WI38 (cell line): ENCODE measurements at regions not wholly inside any gene's neighbourhood (a gene's known extent, or its start where the extent isn't known, plus 50 kb on each side); places are given as distances from the start of the nearest gene placed in this dataset.
A peak's percentile ranks its signal among the peaks of the same experiment; 100 is the strongest.

Source experiments
- H3K4me3 ChIP-seq: 2 replicates; pipeline ENCODE4 v1.5.1; 2011; ENCODE audit warnings: low read depth, mild to moderate bottlenecking, control low read depth, low read length
- TF ChIP-seq, protein P1 (sequence below): IDR thresholded peaks from 2 replicates; pipeline ENCODE4 v1.5.1; 2012; ENCODE audit warnings: low read depth, mild to moderate bottlenecking, control low read depth, low read length

DNA sequence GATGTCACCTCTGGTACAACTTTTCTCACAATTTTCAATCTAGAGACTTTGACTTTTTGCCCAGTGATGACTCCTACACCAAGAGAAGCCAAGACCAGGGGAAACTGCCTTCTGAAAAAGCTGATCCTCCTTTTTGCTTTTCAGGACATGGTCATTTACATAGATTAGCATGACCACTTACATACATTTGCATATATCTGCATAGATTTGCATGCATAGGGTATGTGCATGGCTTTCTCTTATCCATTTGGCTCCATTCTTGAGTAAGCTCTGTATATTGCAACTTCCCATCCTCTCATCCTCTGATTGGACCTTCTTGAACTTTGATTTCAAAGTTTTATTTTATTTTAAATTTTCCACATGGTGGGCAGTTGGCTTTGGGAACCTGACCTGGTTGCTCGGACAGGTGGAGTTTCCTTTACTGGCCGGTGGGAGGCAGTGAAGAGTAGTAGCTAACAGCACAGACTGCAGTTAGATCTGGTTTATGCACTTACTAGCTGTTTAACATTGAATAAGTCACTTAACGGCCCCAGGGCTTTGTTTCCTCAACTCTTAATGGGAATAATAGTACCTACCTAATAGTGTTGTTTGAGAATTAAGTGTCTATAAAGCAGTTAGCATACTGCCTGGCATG lies 92.9 kb downstream of the GPR139 start:
- TF ChIP-seq, protein P1, sequence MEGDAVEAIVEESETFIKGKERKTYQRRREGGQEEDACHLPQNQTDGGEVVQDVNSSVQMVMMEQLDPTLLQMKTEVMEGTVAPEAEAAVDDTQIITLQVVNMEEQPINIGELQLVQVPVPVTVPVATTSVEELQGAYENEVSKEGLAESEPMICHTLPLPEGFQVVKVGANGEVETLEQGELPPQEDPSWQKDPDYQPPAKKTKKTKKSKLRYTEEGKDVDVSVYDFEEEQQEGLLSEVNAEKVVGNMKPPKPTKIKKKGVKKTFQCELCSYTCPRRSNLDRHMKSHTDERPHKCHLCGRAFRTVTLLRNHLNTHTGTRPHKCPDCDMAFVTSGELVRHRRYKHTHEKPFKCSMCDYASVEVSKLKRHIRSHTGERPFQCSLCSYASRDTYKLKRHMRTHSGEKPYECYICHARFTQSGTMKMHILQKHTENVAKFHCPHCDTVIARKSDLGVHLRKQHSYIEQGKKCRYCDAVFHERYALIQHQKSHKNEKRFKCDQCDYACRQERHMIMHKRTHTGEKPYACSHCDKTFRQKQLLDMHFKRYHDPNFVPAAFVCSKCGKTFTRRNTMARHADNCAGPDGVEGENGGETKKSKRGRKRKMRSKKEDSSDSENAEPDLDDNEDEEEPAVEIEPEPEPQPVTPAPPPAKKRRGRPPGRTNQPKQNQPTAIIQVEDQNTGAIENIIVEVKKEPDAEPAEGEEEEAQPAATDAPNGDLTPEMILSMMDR = peak; percentile 17; the same call in 1 of the 2 replicates
- no peak overlapping the region for H3K4me3 ChIP-seq

DNA sequence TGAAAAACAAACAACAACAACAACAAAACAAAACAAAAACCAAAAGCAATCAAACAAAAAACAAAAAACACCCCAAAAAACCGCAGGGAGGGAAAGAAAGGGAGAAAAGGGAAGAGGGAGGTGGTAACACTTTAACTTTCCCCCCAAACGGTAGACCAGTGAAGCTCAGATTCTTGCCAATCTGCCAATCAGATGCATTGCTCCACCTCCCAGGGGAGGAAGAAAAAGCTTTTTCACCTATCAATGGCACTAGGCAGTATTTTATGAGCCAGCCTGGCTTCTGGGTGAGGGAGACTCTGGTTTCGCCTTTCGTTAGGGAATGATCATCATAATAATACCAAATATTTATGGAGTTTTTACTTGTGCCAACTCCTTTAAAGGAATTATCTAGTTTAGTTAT lies 94.1 kb downstream of the GPR139 start:
- TF ChIP-seq, protein P1 = no peak
- H3K4me3 ChIP-seq = no peak overlapping the region

DNA sequence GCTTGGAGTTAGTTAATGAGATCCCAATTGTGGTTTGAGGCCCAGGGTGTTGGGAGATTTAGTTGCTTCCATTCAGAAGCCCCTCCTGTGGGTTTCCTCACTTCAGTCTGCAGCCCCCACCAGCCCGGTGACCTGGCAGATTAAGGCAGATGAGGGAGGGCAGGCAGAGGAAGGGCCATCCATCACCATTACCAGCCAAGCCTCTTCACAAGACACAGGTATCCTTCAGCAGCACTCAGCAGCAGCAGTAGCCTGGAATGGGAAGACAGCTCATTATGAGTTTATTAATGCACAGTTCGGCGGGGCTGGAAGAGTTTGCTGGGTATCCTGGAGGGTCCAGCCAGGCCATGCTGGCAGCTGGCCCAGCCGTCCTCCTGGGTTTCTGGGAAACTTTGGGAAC lies 90.0 kb upstream of the GPRC5B start:
- TF ChIP-seq, protein P1 = no peak
- H3K4me3 ChIP-seq = no peak overlapping the region

DNA sequence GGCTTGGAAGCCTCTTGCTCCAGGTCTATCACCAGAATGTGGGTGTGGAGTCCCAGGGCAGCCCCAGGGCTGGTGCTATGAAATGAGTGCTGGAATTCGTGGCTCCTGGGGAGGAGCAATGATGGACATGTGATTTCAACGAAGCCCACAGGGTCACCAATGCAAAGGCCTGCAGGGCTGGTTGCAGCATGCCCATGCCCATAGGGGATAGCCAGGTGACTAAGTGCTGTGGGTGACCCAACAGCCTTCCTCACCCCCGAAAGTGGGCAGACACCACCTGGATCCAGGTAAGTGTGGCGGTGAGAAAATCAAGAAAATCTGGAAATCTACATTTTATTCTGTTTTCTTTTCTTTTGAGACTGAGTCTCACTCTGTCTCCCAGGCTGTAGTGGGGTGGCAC lies 87.5 kb upstream of the GPRC5B start:
- TF ChIP-seq, protein P1 = no peak
- H3K4me3 ChIP-seq = no peak overlapping the region

DNA sequence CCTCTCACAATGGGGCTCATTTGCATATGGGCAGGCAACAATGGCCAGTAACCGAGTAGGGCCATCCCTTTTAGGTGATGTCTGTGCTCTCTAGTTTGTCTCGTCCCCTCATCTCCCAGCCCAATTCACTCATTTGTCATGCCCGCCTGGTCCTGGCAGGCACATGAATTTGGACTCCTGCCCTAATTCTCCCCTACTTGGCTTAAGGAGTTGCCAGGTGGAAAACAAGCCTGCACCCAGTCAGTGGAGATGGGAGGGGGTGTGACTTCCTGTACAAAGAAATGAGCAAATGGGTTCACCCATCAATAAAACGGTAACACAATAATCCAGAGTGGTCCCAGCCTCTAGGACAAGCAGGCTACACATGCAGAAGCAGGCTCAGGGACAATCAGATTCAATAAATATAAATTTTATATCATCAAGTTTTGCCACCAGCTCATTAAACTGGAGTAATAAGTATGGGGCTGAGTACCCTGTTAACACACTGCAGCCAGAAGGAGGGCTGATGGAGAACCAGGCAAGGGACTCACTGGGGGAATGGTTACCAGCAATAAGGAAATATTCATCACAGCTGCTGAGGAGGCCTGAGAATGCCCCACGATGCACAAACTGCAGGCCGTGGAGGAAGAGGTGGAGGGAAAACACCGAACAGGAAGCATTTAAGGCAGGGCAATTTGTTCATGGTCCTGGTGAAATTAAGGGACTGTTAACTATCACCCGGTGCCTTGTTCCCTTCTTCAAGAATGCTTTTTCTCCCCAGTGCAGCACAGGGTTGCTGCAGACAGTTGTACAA lies 84.4 kb upstream of the GPRC5B start:
- no peak overlapping the region for H3K4me3 ChIP-seq
- TF ChIP-seq, protein P1 = no peak

DNA sequence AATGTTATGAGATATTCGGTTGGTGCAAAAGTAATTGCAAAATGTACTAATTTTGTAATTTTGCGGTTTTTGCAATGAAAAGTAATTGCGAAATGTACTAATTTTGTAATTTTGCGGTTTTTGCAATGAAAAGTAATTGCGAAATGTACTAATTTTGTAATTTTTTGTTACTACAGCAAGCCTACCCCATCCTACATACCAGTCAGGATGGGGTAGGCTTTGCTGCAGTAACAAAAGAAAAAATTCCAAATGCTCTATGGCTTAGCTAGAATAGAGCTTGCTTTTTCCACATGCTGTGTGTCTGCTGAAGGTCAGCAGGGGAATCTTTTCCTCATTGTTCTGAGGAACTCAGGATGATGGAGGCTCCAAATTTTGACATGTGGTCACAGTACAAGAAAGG lies 83.3 kb upstream of the GPRC5B start:
- H3K4me3 ChIP-seq = no peak overlapping the region
- TF ChIP-seq, protein P1 = no peak

DNA sequence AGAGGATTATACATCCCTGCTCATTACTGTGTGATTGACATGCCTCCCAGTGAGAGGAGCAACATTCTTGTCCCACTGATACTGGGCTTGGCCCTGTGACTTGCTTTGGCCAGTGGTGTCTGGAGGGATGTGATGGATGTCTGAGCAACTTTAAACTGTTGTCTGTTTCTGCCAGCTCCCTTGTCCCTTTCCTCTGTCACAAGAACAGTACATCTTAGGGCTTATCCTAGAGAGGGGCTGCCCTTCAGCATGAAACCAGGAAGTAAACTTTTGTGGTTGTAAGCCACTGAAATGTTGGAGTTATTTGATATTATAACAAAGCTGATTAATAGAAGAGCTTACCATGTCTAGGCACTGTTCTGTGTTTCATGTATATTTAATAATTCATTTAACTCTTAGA lies 82.9 kb upstream of the GPRC5B start:
- TF ChIP-seq, protein P1 = no peak
- no peak overlapping the region for H3K4me3 ChIP-seq
